ENCODE measurements at regions not wholly inside any gene's neighbourhood (a gene's known extent, or its start where the extent isn't known, plus 50 kb on each side); places are given as distances from the start of the nearest gene placed in this dataset.

DNA sequence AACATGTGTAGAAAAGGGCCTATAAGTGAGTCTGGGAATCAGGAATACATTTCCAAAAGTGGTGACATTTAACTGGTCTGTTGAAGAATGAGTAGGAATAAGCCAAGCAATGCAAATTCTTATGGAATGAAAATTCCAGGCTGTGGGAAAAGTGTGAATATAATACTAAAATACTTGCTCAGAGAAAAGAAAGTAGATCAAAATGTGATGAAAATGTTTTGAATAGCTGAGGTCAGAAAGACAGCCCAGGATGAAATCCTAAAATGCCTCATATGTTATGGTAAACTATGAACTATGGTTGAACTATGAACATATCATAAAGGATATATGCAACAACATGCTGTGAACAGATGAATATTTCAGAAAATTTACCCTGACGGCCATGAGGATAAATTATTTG is 688.3 kb upstream of the FAT3 start:
- DNase-seq, result no peak
- no CpG with 5 or more reads among the region's 1 CpG for WGBS (ENCODE audit: extremely low coverage, insufficient coverage, low lambda C conversion rate)
- Histone ChIP-seq H3K79me1 (ENCODE audit: low read length) (no peaks in the 10 kb centered on the region), H2AK5ac (ENCODE audit: low read length) (no peak overlapping the region), H3K4me2 (ENCODE audit: low read length) (no peak overlapping the region), H3K18ac (ENCODE audit: low read length) (no peak overlapping the region), H3K4me3 (ENCODE audit: low read length) (no peak overlapping the region), H3K36me3 (ENCODE audit: control insufficient read depth, insufficient read depth, low read length) (no peaks in the 10 kb centered on the region), H3K27me3 (ENCODE audit: insufficient read depth, low read length, poor library complexity) (no peaks in the 10 kb centered on the region), H4K8ac (ENCODE audit: low read depth, low read length) (no peak overlapping the region), H2BK120ac (ENCODE audit: low read depth, low read length) (no peak overlapping the region), H3K56ac (ENCODE audit: low read length) (no peak overlapping the region), H2BK15ac (replicated peaks; ENCODE audit: low read depth) (no peak overlapping the region), H4K5ac (ENCODE audit: low read length) (no peak overlapping the region), H3K27ac (ENCODE audit: low read depth, low read length) (no peak overlapping the region), H2BK5ac (ENCODE audit: low read length) (no peak overlapping the region), H3K79me2 (ENCODE audit: control insufficient read depth, insufficient read depth, low read length) (no peaks in the 10 kb centered on the region), H3K9ac (ENCODE audit: low read length) (no peak overlapping the region), H3K23ac (ENCODE audit: low read length) (no peak overlapping the region), H3K4me1 (ENCODE audit: control insufficient read depth, low read depth, low read length) (no peaks in the 10 kb centered on the region), H3K4ac (ENCODE audit: low read depth, low read length) (no peak overlapping the region)

DNA sequence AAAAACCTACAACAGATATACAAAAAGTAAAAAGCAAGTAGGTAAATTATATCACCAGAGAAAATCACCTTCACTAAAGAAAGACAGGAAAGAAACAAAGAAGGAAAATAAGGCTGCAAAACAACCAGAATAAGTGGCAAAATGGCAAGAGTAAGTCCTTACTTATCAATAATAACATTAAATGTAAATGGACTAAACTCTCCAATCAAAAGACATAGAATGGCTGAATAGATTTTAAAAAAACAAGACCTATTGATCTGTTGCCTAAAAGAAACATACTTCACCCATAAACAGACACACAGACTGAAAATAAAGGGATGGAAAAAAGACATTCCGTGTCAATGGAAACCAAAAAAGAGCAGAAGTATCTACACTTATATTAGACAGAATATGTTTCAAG is 695.7 kb upstream of the FAT3 start:
- no peak overlapping the region for H3K4ac ChIP-seq (ENCODE audit: low read depth, low read length)
- H4K8ac ChIP-seq (ENCODE audit: low read depth, low read length), result no peak overlapping the region
- no peak overlapping the region for H4K5ac ChIP-seq (ENCODE audit: low read length)
- no peaks in the 10 kb centered on the region for H3K27me3 ChIP-seq (ENCODE audit: insufficient read depth, low read length, poor library complexity)
- no peak overlapping the region for H3K56ac ChIP-seq (ENCODE audit: low read length)
- no peak overlapping the region for H2AK5ac ChIP-seq (ENCODE audit: low read length)
- no peak overlapping the region for H2BK5ac ChIP-seq (ENCODE audit: low read length)
- H3K4me2 ChIP-seq (ENCODE audit: low read length), result no peak overlapping the region
- H3K9ac ChIP-seq (ENCODE audit: low read length), result no peak overlapping the region
- H2BK120ac ChIP-seq (ENCODE audit: low read depth, low read length), result no peak overlapping the region
- no peak overlapping the region for H2BK15ac ChIP-seq (replicated peaks; ENCODE audit: low read depth)
- H3K23ac ChIP-seq (ENCODE audit: low read length), result no peak overlapping the region
- no peaks in the 10 kb centered on the region for H3K79me2 ChIP-seq (ENCODE audit: control insufficient read depth, insufficient read depth, low read length)
- no peaks in the 10 kb centered on the region for H3K36me3 ChIP-seq (ENCODE audit: control insufficient read depth, insufficient read depth, low read length)
- no peak for DNase-seq
- no peak overlapping the region for H3K18ac ChIP-seq (ENCODE audit: low read length)
- H3K4me1 ChIP-seq (ENCODE audit: control insufficient read depth, low read depth, low read length), result no peaks in the 10 kb centered on the region
- H3K27ac ChIP-seq (ENCODE audit: low read depth, low read length), result no peak overlapping the region
- H3K79me1 ChIP-seq (ENCODE audit: low read length), result no peaks in the 10 kb centered on the region
- no CpG with 5 or more reads among the region's 1 CpG for WGBS (ENCODE audit: extremely low coverage, insufficient coverage, low lambda C conversion rate)
- H3K4me3 ChIP-seq (ENCODE audit: low read length), result no peak overlapping the region

DNA sequence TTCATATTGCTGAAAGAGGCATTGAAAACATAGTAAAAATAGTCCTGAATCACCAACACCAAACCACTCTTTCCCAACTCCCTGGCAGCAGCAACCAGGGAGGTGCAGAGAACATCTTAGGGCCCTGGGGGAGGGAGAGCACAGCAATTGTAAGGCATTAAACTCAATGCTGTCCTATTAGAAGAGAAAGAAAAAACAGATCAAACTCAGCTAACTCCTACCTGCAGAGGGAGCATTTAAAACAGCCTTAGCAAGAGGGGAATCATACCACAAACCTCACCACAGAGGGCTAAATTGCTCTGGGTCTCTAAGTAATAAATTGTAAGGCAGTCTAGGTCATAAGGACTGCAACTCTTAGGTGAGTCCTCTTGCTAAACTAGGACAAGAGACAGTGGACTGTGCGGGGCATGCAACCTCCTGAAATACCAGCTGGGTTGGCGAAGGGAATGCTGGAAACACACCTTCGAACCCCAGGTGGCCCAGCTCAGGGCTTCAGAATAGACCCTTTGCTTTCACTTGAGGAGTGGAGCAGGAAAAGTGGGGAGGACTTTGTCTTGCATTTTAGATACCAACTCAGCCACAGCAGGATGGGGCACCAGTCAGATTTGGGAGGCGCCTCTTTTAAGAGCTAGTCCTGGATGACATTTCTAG is 697.1 kb upstream of the FAT3 start:
- H3K4me2 ChIP-seq (ENCODE audit: low read length), result no peak overlapping the region
- H3K27me3 ChIP-seq (ENCODE audit: insufficient read depth, low read length, poor library complexity), result no peaks in the 10 kb centered on the region
- DNase-seq, result peak; percentile 49
- no peak overlapping the region for H3K4me3 ChIP-seq (ENCODE audit: low read length)
- no peak overlapping the region for H3K27ac ChIP-seq (ENCODE audit: low read depth, low read length)
- H2AK5ac ChIP-seq (ENCODE audit: low read length), result no peak overlapping the region
- no peak overlapping the region for H2BK5ac ChIP-seq (ENCODE audit: low read length)
- no peaks in the 10 kb centered on the region for H3K36me3 ChIP-seq (ENCODE audit: control insufficient read depth, insufficient read depth, low read length)
- peak overlapping the region; percentile 41 for H3K18ac ChIP-seq (ENCODE audit: low read length)
- no peak overlapping the region for H2BK15ac ChIP-seq (replicated peaks; ENCODE audit: low read depth)
- no peak overlapping the region for H3K9ac ChIP-seq (ENCODE audit: low read length)
- no peak overlapping the region for H3K23ac ChIP-seq (ENCODE audit: low read length)
- WGBS (ENCODE audit: extremely low coverage, insufficient coverage, low lambda C conversion rate), result no CpG with 5 or more reads among the region's 4 CpGs
- no peaks in the 10 kb centered on the region for H3K79me2 ChIP-seq (ENCODE audit: control insufficient read depth, insufficient read depth, low read length)
- no peaks in the 10 kb centered on the region for H3K4me1 ChIP-seq (ENCODE audit: control insufficient read depth, low read depth, low read length)
- no peak overlapping the region for H3K4ac ChIP-seq (ENCODE audit: low read depth, low read length)
- H4K8ac ChIP-seq (ENCODE audit: low read depth, low read length), result peak overlapping the region; percentile 66
- no peak overlapping the region for H3K56ac ChIP-seq (ENCODE audit: low read length)
- no peak overlapping the region for H2BK120ac ChIP-seq (ENCODE audit: low read depth, low read length)
- H3K79me1 ChIP-seq (ENCODE audit: low read length), result no peaks in the 10 kb centered on the region
- H4K5ac ChIP-seq (ENCODE audit: low read length), result no peak overlapping the region

DNA sequence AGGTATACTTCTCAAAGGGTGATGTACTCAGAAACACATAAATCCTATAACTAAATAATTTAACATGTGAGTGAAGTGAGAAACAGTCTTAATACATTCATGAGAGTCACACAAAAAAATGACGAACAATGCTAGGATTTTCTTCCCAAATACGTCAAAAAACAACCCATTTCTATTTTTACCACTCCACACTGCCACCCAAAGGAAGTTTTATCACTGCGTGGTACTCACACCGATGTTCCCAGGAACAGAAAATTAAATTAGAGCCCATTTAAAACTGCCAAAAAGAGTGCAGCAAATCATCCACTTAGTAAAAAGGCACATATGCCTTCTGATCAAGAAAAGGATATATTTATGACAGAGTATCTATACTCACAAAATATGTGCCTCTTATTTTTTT is 710.9 kb upstream of the FAT3 start:
- Histone ChIP-seq H3K4me1 (ENCODE audit: control insufficient read depth, low read depth, low read length) (no peaks in the 10 kb centered on the region), H3K18ac (ENCODE audit: low read length) (no peak overlapping the region), H2AK5ac (ENCODE audit: low read length) (no peak overlapping the region), H3K27ac (ENCODE audit: low read depth, low read length) (no peak overlapping the region), H2BK5ac (ENCODE audit: low read length) (no peak overlapping the region), H4K5ac (ENCODE audit: low read length) (no peak overlapping the region), H3K4me2 (ENCODE audit: low read length) (no peak overlapping the region), H3K27me3 (ENCODE audit: insufficient read depth, low read length, poor library complexity) (no peaks in the 10 kb centered on the region), H3K56ac (ENCODE audit: low read length) (no peak overlapping the region), H3K79me2 (ENCODE audit: control insufficient read depth, insufficient read depth, low read length) (no peaks in the 10 kb centered on the region), H2BK15ac (replicated peaks; ENCODE audit: low read depth) (no peak overlapping the region), H3K79me1 (ENCODE audit: low read length) (no peaks in the 10 kb centered on the region), H3K23ac (ENCODE audit: low read length) (no peak overlapping the region), H2BK120ac (ENCODE audit: low read depth, low read length) (no peak overlapping the region), H3K9ac (ENCODE audit: low read length) (no peak overlapping the region), H3K4ac (ENCODE audit: low read depth, low read length) (no peak overlapping the region), H3K4me3 (ENCODE audit: low read length) (no peak overlapping the region), H4K8ac (ENCODE audit: low read depth, low read length) (no peak overlapping the region), H3K36me3 (ENCODE audit: control insufficient read depth, insufficient read depth, low read length) (no peaks in the 10 kb centered on the region)
- peak; percentile 15 for DNase-seq
- WGBS (ENCODE audit: extremely low coverage, insufficient coverage, low lambda C conversion rate), result no CpG with 5 or more reads among the region's 4 CpGs

DNA sequence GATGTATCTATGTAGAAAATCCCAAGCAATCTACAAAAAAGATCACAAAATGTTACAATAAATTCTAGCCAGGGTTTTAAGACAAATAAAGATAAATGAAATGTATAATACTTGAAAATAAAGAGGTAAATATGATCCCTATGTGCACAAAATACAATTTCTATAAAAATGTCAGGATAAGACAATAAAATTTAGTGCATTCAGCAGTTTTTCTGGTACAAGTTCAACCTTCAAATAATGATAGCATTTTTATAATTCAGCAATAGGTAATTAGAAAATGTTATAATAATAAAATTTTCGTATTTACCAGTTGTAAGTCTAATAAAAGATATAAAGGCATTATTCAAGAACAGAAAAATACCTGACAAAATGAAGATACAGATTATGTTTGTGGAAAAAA is 726.8 kb upstream of the FAT3 start:
- Histone ChIP-seq H3K79me1 (ENCODE audit: low read length) (no peaks in the 10 kb centered on the region), H4K8ac (ENCODE audit: low read depth, low read length) (no peak overlapping the region), H3K27me3 (ENCODE audit: insufficient read depth, low read length, poor library complexity) (no peaks in the 10 kb centered on the region), H4K5ac (ENCODE audit: low read length) (no peak overlapping the region), H3K9ac (ENCODE audit: low read length) (no peak overlapping the region), H2BK15ac (replicated peaks; ENCODE audit: low read depth) (no peak overlapping the region), H2BK120ac (ENCODE audit: low read depth, low read length) (no peak overlapping the region), H3K4me2 (ENCODE audit: low read length) (no peak overlapping the region), H2BK5ac (ENCODE audit: low read length) (no peak overlapping the region), H3K4me3 (ENCODE audit: low read length) (no peak overlapping the region), H3K18ac (ENCODE audit: low read length) (no peak overlapping the region), H3K36me3 (ENCODE audit: control insufficient read depth, insufficient read depth, low read length) (no peaks in the 10 kb centered on the region), H3K4me1 (ENCODE audit: control insufficient read depth, low read depth, low read length) (no peaks in the 10 kb centered on the region), H2AK5ac (ENCODE audit: low read length) (no peak overlapping the region), H3K27ac (ENCODE audit: low read depth, low read length) (no peak overlapping the region), H3K4ac (ENCODE audit: low read depth, low read length) (no peak overlapping the region), H3K79me2 (ENCODE audit: control insufficient read depth, insufficient read depth, low read length) (no peaks in the 10 kb centered on the region), H3K56ac (ENCODE audit: low read length) (no peak overlapping the region), H3K23ac (ENCODE audit: low read length) (no peak overlapping the region)
- DNase-seq, result no peak
- WGBS (ENCODE audit: extremely low coverage, insufficient coverage, low lambda C conversion rate), result no CpG with 5 or more reads among the region's 1 CpG

DNA sequence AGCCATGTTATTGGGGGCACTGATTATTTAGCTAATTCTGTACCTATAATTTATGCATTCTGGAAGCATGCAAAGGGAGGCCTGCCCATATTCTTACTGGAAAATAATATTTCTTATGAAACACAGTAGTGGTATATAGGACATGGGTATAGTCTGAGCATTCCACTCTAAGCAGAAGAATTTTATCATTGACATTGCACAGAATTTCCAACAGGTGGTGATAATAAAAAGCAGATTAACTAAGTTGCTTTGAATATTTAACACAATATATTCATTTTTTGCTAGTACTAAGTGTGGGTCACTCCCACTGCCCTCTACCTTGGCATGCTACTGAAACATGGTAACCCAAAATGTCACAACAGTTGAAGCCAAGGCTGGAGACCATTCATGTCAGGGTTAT is 728.8 kb upstream of the FAT3 start:
- Histone ChIP-seq H3K23ac (ENCODE audit: low read length) (no peak overlapping the region), H2BK5ac (ENCODE audit: low read length) (no peak overlapping the region), H4K5ac (ENCODE audit: low read length) (no peak overlapping the region)

More for the DNA sequence above, 728.8 kb upstream of the FAT3 start:
- no peak overlapping the region for H3K4ac ChIP-seq (ENCODE audit: low read depth, low read length)
- no peak overlapping the region for H2BK15ac ChIP-seq (replicated peaks; ENCODE audit: low read depth)
- H3K56ac ChIP-seq (ENCODE audit: low read length), result no peak overlapping the region
- no peak overlapping the region for H2AK5ac ChIP-seq (ENCODE audit: low read length)
- H3K9ac ChIP-seq (ENCODE audit: low read length), result no peak overlapping the region
- no peaks in the 10 kb centered on the region for H3K36me3 ChIP-seq (ENCODE audit: control insufficient read depth, insufficient read depth, low read length)
- no peak overlapping the region for H3K27ac ChIP-seq (ENCODE audit: low read depth, low read length)
- H3K4me3 ChIP-seq (ENCODE audit: low read length), result no peak overlapping the region
- no peaks in the 10 kb centered on the region for H3K79me2 ChIP-seq (ENCODE audit: control insufficient read depth, insufficient read depth, low read length)
- H4K8ac ChIP-seq (ENCODE audit: low read depth, low read length), result no peak overlapping the region
- H3K18ac ChIP-seq (ENCODE audit: low read length), result no peak overlapping the region
- H3K4me2 ChIP-seq (ENCODE audit: low read length), result no peak overlapping the region
- no peak overlapping the region for H2BK120ac ChIP-seq (ENCODE audit: low read depth, low read length)
- H3K4me1 ChIP-seq (ENCODE audit: control insufficient read depth, low read depth, low read length), result no peaks in the 10 kb centered on the region
- no peak for DNase-seq
- H3K79me1 ChIP-seq (ENCODE audit: low read length), result no peaks in the 10 kb centered on the region
- no peaks in the 10 kb centered on the region for H3K27me3 ChIP-seq (ENCODE audit: insufficient read depth, low read length, poor library complexity)

Measured in mesendoderm (in vitro differentiated cells).